ENCODE measurements at regions not wholly inside any gene's neighbourhood (a gene's known extent, or its start where the extent isn't known, plus 50 kb on each side); places are given as distances from the start of the nearest gene placed in this dataset.
A peak's percentile ranks its signal among the peaks of the same experiment; 100 is the strongest.

GRCh38 chr5:110812639-110813038, 73.8 kb downstream of the SLC25A46 start:
- H3K27me3 ChIP-seq (replicated peaks; ENCODE audit: insufficient read depth, low read depth, low read length, poor library complexity), result no peaks in the 10 kb centered on the region
- H3K9me3 ChIP-seq (ENCODE audit: low read depth, low read length, poor library complexity, severe bottlenecking), result no peaks in the 10 kb centered on the region
- no peaks in the 10 kb centered on the region for H3K36me3 ChIP-seq (ENCODE audit: insufficient read depth, low read length, poor library complexity, severe bottlenecking)
- ChIA-PET POLR2A (ENCODE audit: low non-redundant PET) (no interaction called here), CTCF (no interaction called here)
- no peak for DNase-seq (ENCODE audit: low spot score)
- H3K27ac ChIP-seq (ENCODE audit: low read depth, low read length, poor library complexity, severe bottlenecking), result no peak overlapping the region
- no peaks in the 10 kb centered on the region for H3K4me1 ChIP-seq (ENCODE audit: insufficient read depth, low read length, poor library complexity, severe bottlenecking)
- intact Hi-C loops (cut with micrococcal nuclease; ENCODE audit: unreplicated experiment), result no loop called here
- BruUV-seq (replicated peaks), result no TSS peak
- TF ChIP-seq CTCF (conservative IDR thresholded peaks at IDR 0.05; ENCODE audit: low read depth, low read length), result no peak
- TF ChIP-seq EZH2 (IDR thresholded peaks at IDR 0.05; ENCODE audit: borderline replicate concordance, low read depth, low read length, poor library complexity, severe bottlenecking), result no peak
- H3K4me3 ChIP-seq (ENCODE audit: low read depth, low read length, poor library complexity, severe bottlenecking), result no peak overlapping the region

- no peak for TF ChIP-seq CTCF (conservative IDR thresholded peaks at IDR 0.05; ENCODE audit: low read depth, low read length)
- no peak for TF ChIP-seq EZH2 (IDR thresholded peaks at IDR 0.05; ENCODE audit: borderline replicate concordance, low read depth, low read length, poor library complexity, severe bottlenecking)
- no peaks in the 10 kb centered on the region for H3K36me3 ChIP-seq (ENCODE audit: insufficient read depth, low read length, poor library complexity, severe bottlenecking)
- POLR2A ChIA-PET (ENCODE audit: low non-redundant PET), result no interaction called here
- peak; percentile 15 for DNase-seq (ENCODE audit: low spot score)
- no peak overlapping the region for H3K4me3 ChIP-seq (ENCODE audit: low read depth, low read length, poor library complexity, severe bottlenecking)
- H3K4me1 ChIP-seq (ENCODE audit: insufficient read depth, low read length, poor library complexity, severe bottlenecking), result no peaks in the 10 kb centered on the region
- intact Hi-C loops (cut with micrococcal nuclease; ENCODE audit: unreplicated experiment), result no loop called here
- H3K27me3 ChIP-seq (replicated peaks; ENCODE audit: insufficient read depth, low read depth, low read length, poor library complexity), result no peaks in the 10 kb centered on the region
- CTCF ChIA-PET, result no interaction called here
- H3K27ac ChIP-seq (ENCODE audit: low read depth, low read length, poor library complexity, severe bottlenecking), result no peak overlapping the region
- H3K9me3 ChIP-seq (ENCODE audit: low read depth, low read length, poor library complexity, severe bottlenecking), result no peaks in the 10 kb centered on the region
- no TSS peak for BruUV-seq (replicated peaks)
These were observed 77.3 kb downstream of the SLC25A46 start for GRCh38 chr5:110815916-110816605.

- DNase-seq (ENCODE audit: low spot score), result no peak
- Histone ChIP-seq H3K27ac (ENCODE audit: low read depth, low read length, poor library complexity, severe bottlenecking) (no peak overlapping the region), H3K27me3 (replicated peaks; ENCODE audit: insufficient read depth, low read depth, low read length, poor library complexity) (no peaks in the 10 kb centered on the region), H3K36me3 (ENCODE audit: insufficient read depth, low read length, poor library complexity, severe bottlenecking) (no peaks in the 10 kb centered on the region), H3K4me1 (ENCODE audit: insufficient read depth, low read length, poor library complexity, severe bottlenecking) (no peaks in the 10 kb centered on the region), H3K9me3 (ENCODE audit: low read depth, low read length, poor library complexity, severe bottlenecking) (no peaks in the 10 kb centered on the region), H3K4me3 (ENCODE audit: low read depth, low read length, poor library complexity, severe bottlenecking) (no peak overlapping the region)
- no TSS peak for BruUV-seq (replicated peaks)
- intact Hi-C loops (cut with micrococcal nuclease; ENCODE audit: unreplicated experiment), result no loop called here
- ChIA-PET CTCF (no interaction called here), POLR2A (ENCODE audit: low non-redundant PET) (no interaction called here)
- TF ChIP-seq CTCF (conservative IDR thresholded peaks at IDR 0.05; ENCODE audit: low read depth, low read length), result no peak
These were observed 78.7 kb downstream of the SLC25A46 start for GRCh38 chr5:110817459-110817858.
